ENCODE measurements at regions not wholly inside any gene's neighbourhood (a gene's known extent, or its start where the extent isn't known, plus 50 kb on each side); places are given as distances from the start of the nearest gene placed in this dataset.
"Not testable (repeated sequence)": the region's sequence is repeated elsewhere in the genome, so short reads cannot be mapped to it uniquely, and the experiment has no call there.

GRCh38 chr2:71935262-71935848 lies 212.3 kb downstream of the CYP26B1 start:
- no peak for DNase-seq

- DNase-seq = no peak
Observed at GRCh38 chr2:71934595-71935261, 212.9 kb downstream of the CYP26B1 start.

GRCh38 chr2:71934320-71934593 lies 213.4 kb downstream of the CYP26B1 start:
- no peak for DNase-seq

GRCh38 chr2:71933467-71934319 lies 214.0 kb downstream of the CYP26B1 start:
- no peak for DNase-seq

GRCh38 chr2:71932780-71933466 lies 214.7 kb downstream of the CYP26B1 start:
- no peak for DNase-seq

- no peak for DNase-seq
Observed at GRCh38 chr2:71932037-71932779, 215.5 kb downstream of the CYP26B1 start.

- DNase-seq = no peak
Observed at GRCh38 chr2:71930049-71930681, 217.5 kb downstream of the CYP26B1 start.

- no peak for DNase-seq
Observed at GRCh38 chr2:71929482-71929772, 218.2 kb downstream of the CYP26B1 start.

GRCh38 chr2:71928734-71929481 lies 218.8 kb downstream of the CYP26B1 start:
- no peak for DNase-seq

GRCh38 chr2:71927757-71928715 lies 219.6 kb downstream of the CYP26B1 start:
- DNase-seq = no peak

- no peak for DNase-seq
Observed at GRCh38 chr2:71926876-71927756, 220.5 kb downstream of the CYP26B1 start.

- DNase-seq = no peak
Observed at GRCh38 chr2:71926089-71926447, 221.6 kb downstream of the CYP26B1 start.

- no peak for DNase-seq
Observed at GRCh38 chr2:71925268-71926088, 222.2 kb downstream of the CYP26B1 start.

- DNase-seq = peak; percentile 84
Observed at GRCh38 chr2:71923887-71924533, 223.7 kb downstream of the CYP26B1 start.

- DNase-seq = no peak
Observed at GRCh38 chr2:71923143-71923525, 224.5 kb downstream of the CYP26B1 start.

- no peak for DNase-seq
Observed at GRCh38 chr2:71922499-71923142, 225.0 kb downstream of the CYP26B1 start.

GRCh38 chr2:71922091-71922490 lies 225.6 kb downstream of the CYP26B1 start:
- DNase-seq = no peak

GRCh38 chr2:71920819-71921218 lies 226.8 kb downstream of the CYP26B1 start:
- not testable (repeated sequence) for DNase-seq
